H1 (cell line): ENCODE measurements at regions not wholly inside any gene's neighbourhood (a gene's known extent, or its start where the extent isn't known, plus 50 kb on each side); places are given as distances from the start of the nearest gene placed in this dataset.

Source experiments
- CTCF ChIA-PET: fragments of 300-600 bp; sonication (Branson Sonifier 250); formaldehyde crosslinking; loops from one replicate; lab custom pipeline; 2021; ENCODE audit not compliant: partially characterized antibody; lab: Charles Lee
- POLR2A ChIA-PET: fragments of 300-600 bp; sonication (Branson Sonifier 250); formaldehyde crosslinking; loops from one replicate; lab custom pipeline; 2021; ENCODE audit warnings: inconsistent platforms; ENCODE audit not compliant: partially characterized antibody; lab: Charles Lee
- DNase-seq, 2 experiments: peaks; one replicate each; pipeline versions ENCODE4 v3.0.0 to v3.0.0-alpha.2; 2010 to 2022; ENCODE audit warnings: low spot score in 2 of 2, low read depth in 1 of 2, mixed read lengths in 1 of 2
- FAIRE-seq: peaks from 2 replicates; lab custom pipeline; 2011; peaks lifted over from hg19 to GRCh38; lab: Jason Lieb, UNC
- H2AFZ ChIP-seq: 2 replicates; pipeline ENCODE4 v1.8.1; 2012; ENCODE audit warnings: low read length, inconsistent platforms
- H2AK5ac ChIP-seq: 2 replicates; pipeline ENCODE4 v1.6.1; 2013; ENCODE audit warnings: low read depth, low read length
- H2BK120ac ChIP-seq: replicated peaks from 2 replicates; pipeline ENCODE3; 2013; ENCODE audit warnings: low read depth, low read length, inconsistent platforms
- H2BK12ac ChIP-seq: 2 replicates; pipeline ENCODE4 v1.6.1; 2013; ENCODE audit warnings: low read depth, low read length
- H2BK15ac ChIP-seq: 2 replicates; pipeline ENCODE4 v1.6.1; 2013; ENCODE audit warnings: low read length
- H2BK20ac ChIP-seq: 2 replicates; pipeline ENCODE4 v1.6.1; 2013; ENCODE audit warnings: low read length
- H2BK5ac ChIP-seq: 2 replicates; pipeline ENCODE4 v1.6.1; 2013; ENCODE audit warnings: low read depth, low read length
- H3K14ac ChIP-seq: 2 replicates; pipeline ENCODE4 v1.6.1; 2013; ENCODE audit warnings: inconsistent platforms; ENCODE audit not compliant: insufficient read length
- H3K18ac ChIP-seq: 2 replicates; pipeline ENCODE4 v1.6.1; 2013; ENCODE audit warnings: low read length; ENCODE audit errors: extremely low read depth
- H3K23ac ChIP-seq: 2 replicates; pipeline ENCODE4 v1.6.1; 2013; ENCODE audit warnings: inconsistent platforms; ENCODE audit not compliant: insufficient read length
- H3K23me2 ChIP-seq: 2 replicates; pipeline ENCODE4 v1.6.1; 2013; ENCODE audit warnings: low read depth, low read length
- H3K27ac ChIP-seq: 2 replicates; pipeline ENCODE4 v1.6.1; 2011; ENCODE audit warnings: low read depth, low read length, inconsistent platforms
- H3K27me3 ChIP-seq, 4 experiments: replicated peaks in 1 of 4; 1 replicate in 1 of 4; 2 replicates in 3 of 4; pipeline versions ENCODE4 v1.6.1 to v1.8.1; 2011 to 2013; ENCODE audit warnings: low read length in 3 of 4, mild to moderate bottlenecking in 3 of 4, inconsistent platforms in 2 of 4, mixed read lengths in 2 of 4, moderate library complexity in 1 of 4; ENCODE audit not compliant: control insufficient read depth in 3 of 4, insufficient read depth in 3 of 4; ENCODE audit errors: extremely low read depth in 1 of 4
- H3K36me3 ChIP-seq, 4 experiments: 2 replicates each; pipeline versions ENCODE4 v1.6.1 to v1.8.1; 2011 to 2013; ENCODE audit warnings: mild to moderate bottlenecking in 4 of 4, low read length in 3 of 4, moderate library complexity in 2 of 4, control low read depth in 1 of 4, inconsistent platforms in 1 of 4; ENCODE audit not compliant: insufficient read depth in 4 of 4, control insufficient read depth in 2 of 4
- H3K4ac ChIP-seq: replicated peaks from 2 replicates; pipeline ENCODE3; 2013; ENCODE audit warnings: low read length, low read depth, mixed read lengths, inconsistent platforms; ENCODE audit not compliant: insufficient read length
- H3K4me1 ChIP-seq, 4 experiments: replicated peaks in 1 of 4; 1 replicate in 1 of 4; 2 replicates in 3 of 4; pipeline versions ENCODE4 v1.6.1 to v1.8.1; 2011 to 2013; ENCODE audit warnings: low read length in 3 of 4, inconsistent platforms in 2 of 4, mixed read lengths in 1 of 4; ENCODE audit not compliant: insufficient read depth in 4 of 4, control insufficient read depth in 3 of 4
- H3K4me2 ChIP-seq, 2 experiments: 2 replicates each; pipeline versions ENCODE4 v1.6.1 to v1.8.1; 2011 to 2013; ENCODE audit warnings: low read depth in 2 of 2, low read length in 2 of 2, control low read depth in 1 of 2, inconsistent platforms in 1 of 2, mild to moderate bottlenecking in 1 of 2; ENCODE audit not compliant: insufficient read depth in 1 of 2
- H3K4me3 ChIP-seq, 4 experiments: fragments of 200-600, 300-600 bp in 1 of 4; sonication (generic), shearing (Covaris generic), sonication (Bioruptor Twin) in 1 of 4; 2 replicates each; pipeline versions ENCODE4 v1.5.1 to v1.8.1; 2011 to 2016; ENCODE audit warnings: low read length in 4 of 4, low read depth in 3 of 4, control low read depth in 2 of 4, inconsistent platforms in 2 of 4, mild to moderate bottlenecking in 2 of 4, mixed read lengths in 1 of 4, moderate library complexity in 1 of 4; ENCODE audit not compliant: insufficient read depth in 2 of 4; ENCODE audit errors: extremely low read depth in 1 of 4
- H3K56ac ChIP-seq: replicated peaks from 2 replicates; pipeline ENCODE3; 2013; ENCODE audit warnings: low read depth, mild to moderate bottlenecking, mixed read lengths, low read length, inconsistent platforms; ENCODE audit not compliant: insufficient read length
- H3K79me1 ChIP-seq: 2 replicates; pipeline ENCODE4 v1.6.1; 2013; ENCODE audit warnings: low read depth, low read length, control low read depth
- H3K79me2 ChIP-seq, 2 experiments: 2 replicates each; pipeline versions ENCODE4 v1.6.1 to v1.8.1; 2012 to 2013; ENCODE audit warnings: low read length in 2 of 2, mild to moderate bottlenecking in 2 of 2, inconsistent platforms in 1 of 2; ENCODE audit not compliant: insufficient read depth in 2 of 2, control insufficient read depth in 1 of 2
- H3K9ac ChIP-seq, 4 experiments: replicated peaks in 1 of 4; 1 replicate in 1 of 4; 2 replicates in 3 of 4; pipeline versions ENCODE4 v1.6.1 to v1.8.1; 2011 to 2013; ENCODE audit warnings: low read depth in 3 of 4, low read length in 3 of 4, control low read depth in 2 of 4, mild to moderate bottlenecking in 2 of 4, moderate library complexity in 2 of 4, inconsistent platforms in 1 of 4; ENCODE audit errors: extremely low read depth in 1 of 4
- H3K9me3 ChIP-seq, 2 experiments: 2 replicates each; pipeline versions ENCODE4 v1.6.1 to v1.8.1; 2012 to 2013; ENCODE audit warnings: mild to moderate bottlenecking in 2 of 2, moderate library complexity in 2 of 2, control low read depth in 1 of 2, inconsistent platforms in 1 of 2, low read depth in 1 of 2, low read length in 1 of 2, mixed read lengths in 1 of 2; ENCODE audit not compliant: insufficient read depth in 2 of 2
- H4K20me1 ChIP-seq, 2 experiments: replicated peaks in 1 of 2; 2 replicates each; pipeline versions ENCODE3 to v1.8.1; 2011 to 2013; ENCODE audit warnings: inconsistent platforms in 2 of 2, low read length in 2 of 2, mild to moderate bottlenecking in 1 of 2; ENCODE audit not compliant: insufficient read depth in 2 of 2, control insufficient read depth in 1 of 2
- H4K5ac ChIP-seq: 2 replicates; pipeline ENCODE4 v1.6.1; 2013; ENCODE audit warnings: low read length, low read depth, mixed read lengths, inconsistent platforms; ENCODE audit not compliant: insufficient read length
- H4K8ac ChIP-seq: 2 replicates; pipeline ENCODE4 v1.8.0; 2013; ENCODE audit warnings: mild to moderate bottlenecking, moderate library complexity, low read length, inconsistent platforms; ENCODE audit not compliant: insufficient read depth; ENCODE audit errors: extremely low read depth
- H4K91ac ChIP-seq: replicated peaks from 2 replicates; pipeline ENCODE3; 2013; ENCODE audit warnings: low read length, mixed read lengths, inconsistent platforms; ENCODE audit not compliant: insufficient read length
- CBX8 ChIP-seq: fragments of 300-800, 300-1000 bp; sonication (generic); IDR thresholded peaks from 2 replicates; pipeline ENCODE4 v1.7.1; 2016; ENCODE audit warnings: low read depth, low read length, borderline replicate concordance
- CREB1 ChIP-seq: IDR thresholded peaks from 2 replicates; pipeline ENCODE4 v1.6.1; 2012; ENCODE audit warnings: inconsistent platforms
- EP300 ChIP-seq, 2 experiments: IDR thresholded peaks; 1 replicate in 1 of 2; 2 replicates in 1 of 2; pipeline ENCODE4 v1.6.1; 2011 to 2012; ENCODE audit warnings: low read depth in 2 of 2, low read length in 2 of 2, mild to moderate bottlenecking in 2 of 2, borderline replicate concordance in 1 of 2, inconsistent platforms in 1 of 2, moderate library complexity in 1 of 2
- EZH2 ChIP-seq: fragments of 200-600 bp; sonication (generic); IDR thresholded peaks from 2 replicates; pipeline ENCODE4 v1.7.1; 2012; ENCODE audit warnings: low read depth, mild to moderate bottlenecking, moderate library complexity, low read length, inconsistent platforms; ENCODE audit not compliant: severe bottlenecking
- GABPA ChIP-seq: IDR thresholded peaks from 2 replicates; pipeline ENCODE4 v1.6.1; 2011; ENCODE audit warnings: mild to moderate bottlenecking, low read length, moderate library complexity, borderline replicate concordance; ENCODE audit not compliant: insufficient read depth
- HDAC2 ChIP-seq, 2 experiments: fragments of 300-600 bp in 1 of 2; sonication (generic) in 1 of 2; IDR thresholded peaks; 2 replicates each; pipeline ENCODE4 v1.6.1; 2011 to 2012; ENCODE audit warnings: low read depth in 2 of 2, low read length in 2 of 2, mild to moderate bottlenecking in 2 of 2, moderate library complexity in 2 of 2, borderline replicate concordance in 1 of 2, inconsistent platforms in 1 of 2
- RNF2 ChIP-seq: fragments of 200-900, 300-1000 bp; sonication (generic); IDR thresholded peaks from 2 replicates; pipeline ENCODE4 v1.7.1; 2016; ENCODE audit warnings: borderline replicate concordance, low read depth, mild to moderate bottlenecking, antibody characterized with exemption, low read length; ENCODE audit not compliant: poor library complexity, severe bottlenecking; ENCODE audit errors: missing control alignments
- SIRT6 ChIP-seq: IDR thresholded peaks from one replicate; pipeline ENCODE4 v1.7.1; 2012; ENCODE audit warnings: low read length, inconsistent platforms
- SP1 ChIP-seq: IDR thresholded peaks from 2 replicates; pipeline ENCODE4 v1.6.1; 2011; ENCODE audit warnings: low read depth, low read length
- TBP ChIP-seq: IDR thresholded peaks from 2 replicates; pipeline ENCODE4 v1.6.1; 2011; ENCODE audit warnings: low read depth, low read length, improper control_type of control experiment
- TF ChIP-seq, protein P1 (sequence below): IDR thresholded peaks from 2 replicates; pipeline ENCODE4 v1.6.1; 2011; ENCODE audit warnings: low read depth, mild to moderate bottlenecking, low read length; ENCODE audit not compliant: insufficient read depth

DNA sequence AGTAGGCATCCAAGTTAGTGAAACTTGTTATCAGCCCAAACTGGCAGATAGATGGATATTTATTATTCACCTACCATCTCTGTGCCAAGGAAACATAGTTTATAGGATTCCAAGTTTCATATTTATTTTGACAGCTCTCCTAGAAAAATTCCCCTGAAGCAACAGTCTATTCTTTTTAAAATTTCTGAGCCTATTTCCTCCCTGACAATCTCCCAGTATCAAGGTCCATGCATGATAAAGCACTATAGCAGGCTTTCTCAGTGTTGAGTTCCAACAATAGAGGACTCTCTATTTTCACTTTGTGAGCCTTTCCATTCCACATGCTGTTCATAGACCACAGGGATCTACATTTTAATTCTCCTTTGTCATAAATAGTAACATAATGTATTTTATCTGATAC is 312.6 kb downstream of the SLITRK6 start:
- CTCF ChIA-PET, result interaction anchor here (0.6 kb wide), 1 partner anchor 208 kb away, joined by 4 read pairs; no protein-coding TSS in a partner anchor
- Histone ChIP-seq H3K4me1 (no peaks in the 10 kb centered on the region), H3K27me3 (no peaks in the 10 kb centered on the region), H2BK12ac (no peak overlapping the region), H3K79me1 (no peaks in the 10 kb centered on the region), H4K5ac (no peak overlapping the region), H2AK5ac (no peak overlapping the region), H3K9me3 (no peaks in the 10 kb centered on the region), H3K4ac (no peak overlapping the region), H3K14ac (no peak overlapping the region), H2AFZ (no peak overlapping the region), H2BK5ac (no peak overlapping the region), H3K23ac (no peak overlapping the region), H3K9ac (no peak overlapping the region), H3K23me2 (no peaks in the 10 kb centered on the region), H4K8ac (no peak overlapping the region), H3K18ac (no peak overlapping the region), H2BK120ac (no peak overlapping the region), H3K4me2 (no peak overlapping the region), H3K4me3 (no peak overlapping the region), H4K20me1 (no peaks in the 10 kb centered on the region), H3K56ac (no peak overlapping the region), H2BK20ac (no peak overlapping the region), H3K27ac (no peak overlapping the region), H3K79me2 (no peaks in the 10 kb centered on the region), H4K91ac (no peak overlapping the region), H3K36me3 (no peaks in the 10 kb centered on the region), H2BK15ac (no peak overlapping the region)
- POLR2A ChIA-PET, result no interaction called here
- TF ChIP-seq TBP (no peak), SIRT6 (no peak), RNF2 (no peak), SP1 (no peak), EZH2 (no peak), EP300 (IDR thresholded peaks at IDR 0.05; ENCODE audit: borderline replicate concordance in 1 of 2, low read depth in 2 of 2, low read length in 2 of 2) (no peak), CBX8 (no peak), GABPA (no peak), CREB1 (no peak), HDAC2 (IDR thresholded peaks at IDR 0.05; ENCODE audit: borderline replicate concordance in 1 of 2, low read depth in 2 of 2, low read length in 2 of 2) (no peak)
- TF ChIP-seq, protein P1, sequence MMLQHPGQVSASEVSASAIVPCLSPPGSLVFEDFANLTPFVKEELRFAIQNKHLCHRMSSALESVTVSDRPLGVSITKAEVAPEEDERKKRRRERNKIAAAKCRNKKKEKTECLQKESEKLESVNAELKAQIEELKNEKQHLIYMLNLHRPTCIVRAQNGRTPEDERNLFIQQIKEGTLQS, result no peak
- FAIRE-seq (no peak), DNase-seq (no peak)
